ENCODE measurements at regions not wholly inside any gene's neighbourhood (a gene's known extent, or its start where the extent isn't known, plus 50 kb on each side); places are given as distances from the start of the nearest gene placed in this dataset.

- no peak for DNase-seq (ENCODE audit: low read depth, low spot score)
- no peak for ATAC-seq
- H3K4me1 ChIP-seq (ENCODE audit: control insufficient read depth, insufficient read depth, low read length): no peaks in the 10 kb centered on the region
- no peaks in the 10 kb centered on the region for H3K36me3 ChIP-seq (ENCODE audit: control insufficient read depth, insufficient read depth, low read length)
- H3K27me3 ChIP-seq (ENCODE audit: control insufficient read depth, insufficient read depth, low read length): no peaks in the 10 kb centered on the region
- no peak overlapping the region for H3K27ac ChIP-seq (ENCODE audit: low read length)
- no TSS peak for BruUV-seq (replicated peaks)
- in situ Hi-C loops (cut with HindIII; ENCODE audit: low pct_unique_long_range_greater_than_20kb, low sequenced_read_pairs) (no loop called here), intact Hi-C loops (cut with micrococcal nuclease; ENCODE audit: unreplicated experiment) (no loop called here)
- ChIA-PET POLR2A (no interaction called here), CTCF (no interaction called here)
- no peak overlapping the region for H3K4me3 ChIP-seq (ENCODE audit: low read depth in 2 of 2, low read length in 2 of 2)
- TF ChIP-seq TCF7L2 (IDR thresholded peaks at IDR 0.05; ENCODE audit: low read depth, low read length) (no peak), SIN3A (IDR thresholded peaks at IDR 0.05; ENCODE audit: borderline replicate concordance, insufficient read depth, low read depth, low read length) (no peak), REST (IDR thresholded peaks at IDR 0.05; ENCODE audit: insufficient read depth in 1 of 2, low read depth in 2 of 2, low read length in 1 of 2) (no peak), POLR2AphosphoS5 (IDR thresholded peaks at IDR 0.05; ENCODE audit: low read depth, low read length) (no peak)
- TF ChIP-seq, protein P1, sequence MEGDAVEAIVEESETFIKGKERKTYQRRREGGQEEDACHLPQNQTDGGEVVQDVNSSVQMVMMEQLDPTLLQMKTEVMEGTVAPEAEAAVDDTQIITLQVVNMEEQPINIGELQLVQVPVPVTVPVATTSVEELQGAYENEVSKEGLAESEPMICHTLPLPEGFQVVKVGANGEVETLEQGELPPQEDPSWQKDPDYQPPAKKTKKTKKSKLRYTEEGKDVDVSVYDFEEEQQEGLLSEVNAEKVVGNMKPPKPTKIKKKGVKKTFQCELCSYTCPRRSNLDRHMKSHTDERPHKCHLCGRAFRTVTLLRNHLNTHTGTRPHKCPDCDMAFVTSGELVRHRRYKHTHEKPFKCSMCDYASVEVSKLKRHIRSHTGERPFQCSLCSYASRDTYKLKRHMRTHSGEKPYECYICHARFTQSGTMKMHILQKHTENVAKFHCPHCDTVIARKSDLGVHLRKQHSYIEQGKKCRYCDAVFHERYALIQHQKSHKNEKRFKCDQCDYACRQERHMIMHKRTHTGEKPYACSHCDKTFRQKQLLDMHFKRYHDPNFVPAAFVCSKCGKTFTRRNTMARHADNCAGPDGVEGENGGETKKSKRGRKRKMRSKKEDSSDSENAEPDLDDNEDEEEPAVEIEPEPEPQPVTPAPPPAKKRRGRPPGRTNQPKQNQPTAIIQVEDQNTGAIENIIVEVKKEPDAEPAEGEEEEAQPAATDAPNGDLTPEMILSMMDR (IDR thresholded peaks at IDR 0.05): no peak
- no peaks in the 10 kb centered on the region for H3K9me3 ChIP-seq (ENCODE audit: control insufficient read depth, insufficient read depth, low read depth, low read length)
Observed at GRCh38 chr15:87528873-87529272, 727.7 kb downstream of the NTRK3 start.

- intact Hi-C loops (cut with micrococcal nuclease; ENCODE audit: unreplicated experiment): no loop called here
- POLR2A ChIA-PET: no interaction called here
- DNase-seq (ENCODE audit: low read depth, low spot score): no peak
- in situ Hi-C loops (cut with HindIII; ENCODE audit: low pct_unique_long_range_greater_than_20kb, low sequenced_read_pairs): no loop called here
- no TSS peak for BruUV-seq (replicated peaks)
- H3K27me3 ChIP-seq (ENCODE audit: control insufficient read depth, insufficient read depth, low read length): no peaks in the 10 kb centered on the region
- no peaks in the 10 kb centered on the region for H3K4me1 ChIP-seq (ENCODE audit: control insufficient read depth, insufficient read depth, low read length)
- no peak overlapping the region for H3K4me3 ChIP-seq (ENCODE audit: low read depth in 2 of 2, low read length in 2 of 2)
- TF ChIP-seq POLR2AphosphoS5 (IDR thresholded peaks at IDR 0.05; ENCODE audit: low read depth, low read length) (no peak), SIN3A (IDR thresholded peaks at IDR 0.05; ENCODE audit: borderline replicate concordance, insufficient read depth, low read depth, low read length) (no peak), TCF7L2 (IDR thresholded peaks at IDR 0.05; ENCODE audit: low read depth, low read length) (no peak)
- TF ChIP-seq, protein P1 (IDR thresholded peaks at IDR 0.05): no peak
- H3K9me3 ChIP-seq (ENCODE audit: control insufficient read depth, insufficient read depth, low read depth, low read length): no peaks in the 10 kb centered on the region
- H3K27ac ChIP-seq (ENCODE audit: low read length): no peak overlapping the region
- H3K36me3 ChIP-seq (ENCODE audit: control insufficient read depth, insufficient read depth, low read length): no peaks in the 10 kb centered on the region
- CTCF ChIA-PET: no interaction called here
- ATAC-seq: no peak
Observed at GRCh38 chr15:87527875-87528274, 728.7 kb downstream of the NTRK3 start.
